A549 (cell line): ENCODE measurements at regions not wholly inside any gene's neighbourhood (a gene's known extent, or its start where the extent isn't known, plus 50 kb on each side); places are given as distances from the start of the nearest gene placed in this dataset.

Experiments
- CTCF ChIP-seq: fragments of >200 bp; sonication (Bioruptor Twin); formaldehyde crosslinking; IDR thresholded peaks from 3 replicates; pipeline ENCODE4 v1.5.1; 2016
- EHF ChIP-seq: fragments of 250-450 bp; sonication (Bioruptor Pico); IDR thresholded peaks from 2 replicates; pipeline ENCODE4 v1.5.0; 2020; ENCODE audit warnings: mild to moderate bottlenecking
- MAFK ChIP-seq: fragments of 450-650 bp; IDR thresholded peaks from 2 replicates; pipeline ENCODE4 v1.6.1; 2014; ENCODE audit not compliant: partially characterized antibody
- MAX ChIP-seq: IDR thresholded peaks from 2 replicates; pipeline ENCODE4 v1.6.1; 2012
- PHF8 ChIP-seq: fragments of 200-600 bp; sonication (generic); IDR thresholded peaks from 2 replicates; pipeline ENCODE4 v1.6.1; 2016; ENCODE audit warnings: low read depth, mild to moderate bottlenecking, antibody characterized with exemption, moderate library complexity, borderline replicate concordance
- TF ChIP-seq, protein P1 (sequence below): fragments of 450-650 bp; IDR thresholded peaks from 2 replicates; pipeline ENCODE4 v1.6.1; 2014; ENCODE audit warnings: antibody characterized with exemption

DNA sequence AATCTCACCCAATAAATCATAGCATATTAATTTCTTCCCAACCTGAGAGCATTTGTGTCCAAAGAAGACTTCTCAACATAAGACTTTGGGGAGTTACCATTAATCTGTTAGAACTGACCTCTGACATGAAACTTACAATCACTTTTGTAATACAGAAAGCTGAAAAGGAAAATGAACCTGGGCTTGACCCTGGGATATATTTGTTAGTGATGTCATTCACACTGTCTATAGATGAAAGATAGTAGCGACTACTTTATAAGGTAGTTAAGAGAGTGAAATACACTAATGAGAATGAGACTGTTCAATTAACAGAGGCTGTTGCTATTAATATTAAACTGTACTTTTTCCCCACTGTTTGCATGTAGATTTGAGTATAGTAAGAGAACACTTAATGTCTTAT, 1334.8 kb upstream of the TMEM132C start:
- TF ChIP-seq, protein P1, sequence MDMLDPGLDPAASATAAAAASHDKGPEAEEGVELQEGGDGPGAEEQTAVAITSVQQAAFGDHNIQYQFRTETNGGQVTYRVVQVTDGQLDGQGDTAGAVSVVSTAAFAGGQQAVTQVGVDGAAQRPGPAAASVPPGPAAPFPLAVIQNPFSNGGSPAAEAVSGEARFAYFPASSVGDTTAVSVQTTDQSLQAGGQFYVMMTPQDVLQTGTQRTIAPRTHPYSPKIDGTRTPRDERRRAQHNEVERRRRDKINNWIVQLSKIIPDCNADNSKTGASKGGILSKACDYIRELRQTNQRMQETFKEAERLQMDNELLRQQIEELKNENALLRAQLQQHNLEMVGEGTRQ: no peak
- TF ChIP-seq CTCF: no peak
- TF ChIP-seq MAFK: no peak
- TF ChIP-seq PHF8: no peak
- no peak for TF ChIP-seq MAX
- TF ChIP-seq EHF (CRISPR knock-in tag): no peak
